ENCODE measurements at regions not wholly inside any gene's neighbourhood (a gene's known extent, or its start where the extent isn't known, plus 50 kb on each side); places are given as distances from the start of the nearest gene placed in this dataset.

GRCh38 chr4:75101906-75102786 lies 169.2 kb downstream of the PARM1 start:
- TF ChIP-seq SUZ12 (IDR thresholded peaks at IDR 0.05) (no peak), SP1 (IDR thresholded peaks at IDR 0.05) (no peak), TARDBP (IDR thresholded peaks at IDR 0.05) (no peak), HDGF (IDR thresholded peaks at IDR 0.05; ENCODE audit: borderline replicate concordance) (no peak), ELF4 (IDR thresholded peaks at IDR 0.05) (no peak), FOXM1 (IDR thresholded peaks at IDR 0.05; ENCODE audit: borderline replicate concordance) (no peak), FOXA1 (IDR thresholded peaks at IDR 0.05) (no peak), FOXK2 (IDR thresholded peaks at IDR 0.05) (no peak), ARNT (IDR thresholded peaks at IDR 0.05) (no peak), BHLHE40 (IDR thresholded peaks at IDR 0.05; ENCODE audit: borderline replicate concordance) (no peak), NFRKB (IDR thresholded peaks at IDR 0.05) (no peak), LEF1 (IDR thresholded peaks at IDR 0.05; ENCODE audit: borderline replicate concordance) (no peak), L3MBTL2 (conservative IDR thresholded peaks at IDR 0.05) (no peak), PKNOX1 (IDR thresholded peaks at IDR 0.05) (no peak)
